Body of pancreas (tissue), 4 donors: ENCODE measurements at regions not wholly inside any gene's neighbourhood (a gene's known extent, or its start where the extent isn't known, plus 50 kb on each side); places are given as distances from the start of the nearest gene placed in this dataset.

Source experiments
- CTCF ChIP-seq, 7 experiments: fragments of 450-650 bp in 4 of 7; fragments of 200-600 bp in 3 of 7; sonication (generic) in 3 of 7; IDR thresholded peaks; one replicate each; pipeline ENCODE4 v1.5.1; 2016 to 2019; ENCODE audit warnings: antibody characterized with exemption in 7 of 7
- POLR2A ChIP-seq, 3 donors: fragments of 450-650 bp; IDR thresholded peaks; one replicate each; pipeline ENCODE4 v1.6.1; 2016; ENCODE audit warnings: antibody characterized with exemption in 3 of 3, mild to moderate bottlenecking in 2 of 3

DNA sequence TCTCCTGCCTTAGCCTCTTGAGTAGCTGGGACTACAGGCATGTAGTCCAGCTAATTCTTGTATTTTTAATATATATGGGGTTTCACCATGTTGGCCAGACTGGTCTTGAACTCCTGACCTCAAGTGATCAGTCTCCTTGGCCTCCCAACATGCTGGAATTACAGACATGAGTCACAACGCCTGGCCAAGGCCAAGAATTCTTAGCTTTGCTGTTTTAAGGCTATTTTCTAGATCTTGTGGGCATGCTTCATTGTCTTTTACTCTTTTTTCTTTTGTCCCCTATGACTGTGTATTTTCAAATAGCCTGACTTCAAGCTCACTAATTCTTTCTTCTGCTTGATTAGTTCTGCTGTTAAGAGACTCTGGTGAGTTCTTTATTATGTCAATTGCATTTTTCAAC is 56.4 kb upstream of the TAS2R16 start:
- TF ChIP-seq CTCF (IDR thresholded peaks at IDR 0.05) (no peak), POLR2A (IDR thresholded peaks at IDR 0.05) (no peak)
